ENCODE measurements at regions not wholly inside any gene's neighbourhood (a gene's known extent, or its start where the extent isn't known, plus 50 kb on each side); places are given as distances from the start of the nearest gene placed in this dataset.
"Not testable (repeated sequence)": the region's sequence is repeated elsewhere in the genome, so short reads cannot be mapped to it uniquely, and the experiment has no call there.

DNA sequence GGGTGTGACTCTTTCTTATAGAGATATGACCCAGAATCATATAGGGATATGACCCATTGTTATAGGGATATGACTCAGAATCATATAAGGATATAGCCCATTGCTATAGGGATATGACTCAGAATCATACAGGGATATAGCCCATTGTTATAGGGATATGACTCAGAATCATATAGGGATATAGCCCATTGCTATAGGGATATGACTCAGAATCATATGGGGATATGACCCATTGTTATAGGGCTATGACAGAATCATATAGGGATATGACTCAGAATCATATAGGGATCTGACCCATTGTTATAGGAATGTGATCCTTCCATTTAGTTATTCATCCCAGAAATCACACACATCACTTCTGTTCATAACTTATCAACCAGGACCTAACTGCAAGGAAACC lies 312.2 kb upstream of the ADARB2 start:
- no peak for DNase-seq

DNA sequence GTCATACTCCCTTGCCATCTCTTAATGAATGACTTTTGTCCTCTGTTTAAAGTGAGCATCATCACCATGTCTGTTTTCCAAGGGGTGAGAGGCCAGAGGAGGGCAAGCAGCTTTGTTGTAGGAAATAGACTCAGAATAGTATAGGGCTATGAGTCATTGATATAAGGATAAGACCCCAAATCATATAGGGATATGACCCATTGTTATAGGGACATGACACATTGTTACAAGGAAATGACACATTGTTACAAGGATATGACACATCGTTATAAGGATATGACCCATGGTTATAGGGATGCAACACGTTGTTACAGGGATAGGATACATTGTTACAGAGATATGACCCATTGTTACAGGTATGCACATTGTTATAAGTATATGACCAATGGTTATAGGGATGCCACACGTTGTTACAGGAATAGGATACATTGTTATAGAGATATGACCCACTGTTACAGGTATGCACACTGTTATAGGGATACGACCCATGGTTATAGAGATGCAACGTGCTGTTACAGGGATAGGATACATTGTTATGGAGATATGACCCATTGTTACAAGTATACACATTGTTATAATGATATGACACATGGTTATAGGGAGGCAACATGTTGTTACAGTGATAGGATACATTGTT lies 311.1 kb upstream of the ADARB2 start:
- no peak for DNase-seq

DNA sequence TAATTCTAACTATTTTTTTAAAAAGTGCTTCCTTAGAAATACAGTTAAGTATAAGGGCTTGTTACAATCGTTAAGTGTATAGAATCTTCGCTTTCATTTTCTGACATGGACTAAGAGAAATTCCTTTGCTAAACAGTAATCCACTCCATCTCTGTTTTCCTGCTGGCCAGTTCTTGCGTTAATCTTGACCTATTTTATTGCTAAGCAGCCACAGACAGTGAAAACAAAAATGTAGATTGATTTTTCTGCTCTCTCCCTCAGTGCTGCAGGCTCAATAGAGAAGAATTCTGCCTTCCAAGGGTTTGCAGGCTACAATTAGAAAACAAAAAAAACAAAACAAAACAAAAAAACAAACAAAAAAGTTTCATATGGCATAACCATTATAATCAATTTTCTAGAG lies 310.4 kb upstream of the ADARB2 start:
- no peak for DNase-seq

DNA sequence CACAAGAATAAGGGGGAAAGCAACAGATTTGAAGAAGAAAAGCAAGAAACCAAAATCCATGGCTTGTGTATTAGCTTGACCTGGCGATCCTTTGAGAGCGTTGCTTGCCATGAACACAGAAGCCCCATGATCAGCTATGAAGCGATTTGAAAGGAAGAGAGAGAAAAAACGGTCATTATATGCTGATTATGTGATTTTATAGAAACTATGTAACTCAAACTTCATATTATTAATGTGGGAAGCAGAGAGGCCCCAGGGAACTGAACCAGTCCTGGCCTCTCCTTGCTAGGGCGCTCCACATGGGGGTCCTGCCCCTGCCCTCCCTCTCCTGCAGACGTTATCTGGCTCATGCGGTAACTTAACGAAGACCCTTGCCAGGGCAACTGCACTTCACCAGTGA lies 306.1 kb upstream of the ADARB2 start:
- DNase-seq: no peak

DNA sequence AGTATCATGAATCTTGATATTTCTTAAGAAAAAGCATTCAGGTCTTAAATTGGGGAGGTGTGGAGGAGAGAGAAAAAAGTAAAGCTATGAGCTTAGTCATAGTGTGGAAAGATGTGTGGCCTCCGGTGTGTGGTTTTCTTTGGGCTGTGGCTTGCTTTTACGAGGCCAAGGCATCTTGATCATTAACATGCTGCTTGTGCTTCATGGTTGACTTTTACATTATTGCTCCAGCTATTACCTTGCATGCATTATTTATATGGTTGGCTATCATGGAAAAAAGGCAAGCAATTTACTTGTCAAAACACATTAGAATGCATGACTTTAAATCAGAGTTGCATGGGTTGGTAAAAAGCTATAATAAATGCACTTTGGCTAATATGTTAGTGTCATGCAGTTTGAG lies 300.7 kb upstream of the ADARB2 start:
- no peak for DNase-seq

DNA sequence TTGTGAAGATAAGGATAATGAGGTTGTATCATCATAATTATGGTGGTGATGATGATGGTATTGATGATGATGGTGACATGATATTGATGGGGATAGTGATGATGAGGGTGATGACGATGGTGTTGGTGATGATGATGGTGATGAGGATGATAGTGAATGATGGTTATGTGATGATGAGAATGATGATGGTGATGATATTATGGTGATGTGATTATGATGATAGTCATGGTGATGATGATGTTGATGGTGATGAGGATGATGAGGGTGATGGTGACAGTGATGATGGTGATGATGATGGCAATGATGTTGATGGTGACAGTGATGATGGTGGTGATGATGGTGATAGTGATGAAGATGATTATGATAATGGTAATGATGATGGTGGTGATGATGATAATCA lies 299.9 kb upstream of the ADARB2 start:
- no peak for DNase-seq

DNA sequence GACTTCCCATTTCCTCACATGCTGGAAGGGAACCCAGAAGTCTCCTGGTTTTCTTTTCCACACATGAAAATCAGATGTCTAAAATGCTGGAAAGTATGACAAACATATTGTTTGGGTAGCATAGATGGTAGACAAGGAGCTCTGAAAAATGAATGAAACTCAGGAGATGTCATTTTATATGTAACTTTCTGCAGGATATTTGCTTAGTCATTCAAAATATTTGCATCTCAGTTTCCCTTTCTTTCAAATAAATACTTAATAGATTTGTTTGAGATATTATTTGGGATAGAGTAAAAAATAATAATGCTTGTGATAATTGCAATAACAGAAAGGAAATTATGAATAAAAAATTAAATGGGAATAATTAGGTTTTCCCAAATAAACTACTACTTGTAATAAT lies 298.9 kb upstream of the ADARB2 start:
- DNase-seq: no peak

DNA sequence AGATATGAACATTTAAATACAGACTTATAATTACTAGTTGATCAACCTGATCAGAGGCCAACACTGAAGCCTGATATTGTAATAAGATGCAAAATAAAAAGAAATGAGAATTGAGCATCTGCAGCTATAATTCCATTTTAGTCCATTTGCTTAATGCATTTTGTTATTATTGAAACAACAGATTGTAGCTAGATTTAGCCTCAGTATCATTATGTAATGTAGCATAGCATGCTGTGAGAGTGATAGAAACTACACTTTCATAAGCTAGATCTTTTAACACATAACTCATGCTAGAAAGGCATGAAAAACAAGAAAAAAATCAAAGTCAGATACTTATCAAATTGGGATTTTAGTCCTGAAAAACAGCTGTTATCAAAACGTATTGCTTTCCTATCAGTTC lies 292.7 kb upstream of the ADARB2 start:
- no peak for DNase-seq

DNA sequence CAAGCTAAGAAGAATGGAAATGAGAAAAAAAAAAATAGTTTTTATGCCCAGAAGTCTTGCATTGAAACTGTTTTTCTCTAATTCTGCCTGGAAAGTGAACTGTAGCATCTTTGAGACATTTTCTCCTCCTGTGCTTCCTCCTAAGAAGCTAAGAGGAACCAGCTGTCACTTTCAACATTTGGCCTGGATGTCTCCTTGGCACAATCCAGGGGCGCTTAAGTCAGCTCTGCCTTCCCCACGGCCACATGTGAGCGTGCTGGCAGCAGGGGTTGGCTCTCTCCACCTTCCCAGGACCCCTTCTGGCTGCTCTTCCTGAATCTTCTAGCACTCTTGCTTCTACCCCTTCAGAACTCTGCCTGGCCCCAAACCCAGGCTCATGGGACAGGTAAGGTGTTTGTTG lies 289.6 kb upstream of the ADARB2 start:
- DNase-seq: no peak

DNA sequence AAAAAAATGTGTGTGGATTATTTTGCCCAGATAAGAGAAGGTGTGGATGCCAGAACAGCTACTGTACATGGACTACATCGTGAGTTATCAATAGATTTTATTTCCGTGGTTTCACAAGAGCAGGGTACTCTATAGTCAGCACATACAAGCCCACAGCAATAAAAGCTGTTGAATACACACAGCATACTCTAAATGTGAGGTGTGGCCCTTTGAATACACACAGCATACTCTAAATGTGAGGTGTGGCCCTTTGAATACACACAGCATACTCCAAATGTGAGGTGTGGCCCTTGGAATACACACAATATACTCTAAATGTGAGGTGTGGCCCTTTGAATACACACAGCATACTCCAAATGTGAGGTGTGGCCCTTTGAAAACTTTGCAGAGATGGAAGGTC lies 287.4 kb upstream of the ADARB2 start:
- DNase-seq: not testable (repeated sequence)

DNA sequence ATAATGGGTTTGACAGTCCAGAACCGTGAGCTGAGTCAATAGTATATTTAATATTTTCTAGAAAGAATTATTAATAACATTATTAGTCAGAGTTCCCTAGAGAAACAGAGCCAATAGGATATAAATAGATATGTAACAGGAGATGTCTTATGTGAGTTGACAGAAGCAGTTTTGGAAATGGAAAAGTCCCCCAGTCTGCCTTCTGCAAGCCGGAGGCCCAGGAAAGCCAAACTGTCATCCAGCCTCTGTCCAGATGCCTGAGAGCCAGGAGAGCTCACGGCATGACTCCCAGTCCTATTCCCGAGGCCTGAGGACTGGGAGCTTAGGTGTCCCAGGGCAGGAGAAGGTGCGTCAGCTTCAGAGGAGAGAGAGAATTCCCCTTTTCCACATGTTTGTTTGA lies 286.4 kb upstream of the ADARB2 start:
- DNase-seq: no peak

DNA sequence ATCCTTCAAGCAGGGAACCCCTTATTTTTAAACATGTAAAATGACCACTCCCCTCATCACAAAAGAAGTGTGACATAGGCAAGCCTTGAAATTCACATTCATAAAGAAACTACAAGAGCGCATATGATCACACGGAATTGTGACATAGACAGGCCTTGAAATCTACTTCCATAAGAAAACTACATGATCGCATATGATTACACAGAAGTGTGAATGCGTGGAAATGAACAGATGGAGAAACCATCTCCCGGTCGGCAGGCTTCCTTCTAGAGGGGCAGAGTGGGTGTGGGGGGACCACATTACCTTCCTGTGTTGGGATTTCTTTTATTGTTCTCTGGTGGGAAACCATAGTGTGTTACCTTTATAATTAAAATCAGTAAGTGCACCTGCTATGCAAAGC lies 285.1 kb upstream of the ADARB2 start:
- DNase-seq: no peak

DNA sequence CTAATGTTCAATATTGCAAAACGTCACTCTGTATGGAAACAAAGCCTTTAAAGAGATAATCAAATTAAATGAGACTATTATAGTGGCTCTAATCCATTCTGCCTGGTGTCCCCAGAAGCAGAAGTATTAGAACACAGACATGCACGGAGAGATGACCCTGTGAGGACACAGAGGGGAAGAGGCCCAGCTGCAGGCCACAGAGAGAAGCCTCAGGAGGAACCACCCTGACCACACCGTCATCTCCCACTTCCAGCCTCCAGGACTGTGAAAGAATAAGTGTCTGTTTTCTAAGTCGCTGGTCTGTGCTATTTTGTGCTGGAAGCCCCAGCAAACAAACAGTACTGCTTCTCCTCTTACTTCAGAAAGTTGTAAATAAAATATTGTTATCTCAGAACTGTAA lies 283.5 kb upstream of the ADARB2 start:
- DNase-seq: no peak

DNA sequence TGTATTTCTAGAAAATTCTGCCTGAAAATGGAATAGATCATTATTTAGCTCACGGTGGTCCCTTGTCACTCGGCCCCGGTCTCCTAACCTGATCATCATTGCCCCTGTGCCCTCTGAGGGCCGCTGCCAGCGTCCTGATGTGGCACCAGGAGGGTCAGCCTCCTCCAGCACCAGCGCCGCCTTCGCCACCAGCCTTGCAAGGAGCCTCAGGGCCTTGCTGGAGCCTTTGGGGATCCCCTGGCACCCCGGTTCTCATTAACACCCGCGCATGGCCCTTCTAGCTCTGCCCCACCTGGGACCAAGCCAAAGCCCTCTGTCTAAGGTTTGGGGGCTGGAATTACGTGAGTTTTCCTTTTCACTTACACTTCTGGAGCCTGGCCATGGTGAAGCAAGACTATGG lies 282.5 kb upstream of the ADARB2 start:
- DNase-seq: no peak

DNA sequence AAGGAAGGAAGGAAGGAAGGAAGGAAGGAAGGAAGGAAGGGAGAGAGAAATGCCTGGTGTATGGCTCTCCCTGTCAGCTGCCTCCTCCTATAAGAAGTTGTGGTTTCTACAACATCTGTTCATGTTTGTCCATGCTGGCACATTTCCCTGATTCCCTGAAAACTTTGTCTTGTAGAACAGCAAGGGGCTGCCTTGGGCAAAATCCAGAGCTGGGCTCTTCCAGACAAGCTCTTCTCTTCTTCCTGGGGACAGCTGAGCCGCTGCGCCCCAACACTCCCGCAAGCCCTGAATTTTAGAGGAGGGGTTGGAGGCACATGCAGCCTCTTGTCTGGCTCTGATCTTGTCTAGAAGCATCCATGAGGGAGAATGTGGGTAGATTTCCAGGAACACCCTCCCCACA lies 282.0 kb upstream of the ADARB2 start:
- no peak for DNase-seq

DNA sequence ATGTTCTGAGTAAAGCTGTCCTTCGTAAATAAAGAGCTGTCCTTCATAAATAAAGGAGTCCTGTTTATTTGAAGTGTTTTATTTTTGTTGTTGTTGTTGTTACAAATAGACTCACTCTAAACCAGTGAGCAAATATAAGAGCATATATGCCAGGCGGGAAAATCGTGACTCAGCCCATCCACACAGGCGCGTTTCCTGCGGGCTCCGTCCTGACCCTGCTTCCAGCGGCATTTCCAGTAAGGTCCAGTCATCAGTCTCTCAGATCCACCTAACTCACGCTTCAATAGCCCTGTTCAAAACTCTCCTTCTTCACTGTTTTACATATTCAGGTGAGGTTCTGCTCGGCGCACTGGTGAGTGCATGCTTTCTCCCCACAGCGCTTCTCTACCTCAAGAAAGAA lies 277.2 kb upstream of the ADARB2 start:
- DNase-seq: no peak

DNA sequence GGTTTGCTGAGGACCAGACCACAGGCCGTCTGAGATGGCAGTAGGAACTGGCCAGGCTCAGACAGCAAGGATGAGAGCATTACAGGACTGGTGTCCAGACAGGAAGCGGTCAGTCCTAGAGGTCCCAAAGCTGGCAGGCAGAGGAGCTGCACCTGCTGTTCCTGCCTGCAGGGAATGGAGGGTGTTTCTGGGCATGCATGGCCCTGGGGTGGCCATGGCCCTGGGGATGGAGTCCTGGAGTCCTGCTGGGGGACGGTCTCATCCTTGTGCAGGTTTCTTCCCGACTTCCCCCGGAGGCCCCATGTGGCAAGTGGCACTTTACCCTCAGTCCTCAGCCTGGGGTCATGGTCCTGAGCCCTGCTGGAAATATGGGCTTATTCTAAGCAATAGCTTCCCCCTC lies 274.9 kb upstream of the ADARB2 start:
- DNase-seq: no peak

DNA sequence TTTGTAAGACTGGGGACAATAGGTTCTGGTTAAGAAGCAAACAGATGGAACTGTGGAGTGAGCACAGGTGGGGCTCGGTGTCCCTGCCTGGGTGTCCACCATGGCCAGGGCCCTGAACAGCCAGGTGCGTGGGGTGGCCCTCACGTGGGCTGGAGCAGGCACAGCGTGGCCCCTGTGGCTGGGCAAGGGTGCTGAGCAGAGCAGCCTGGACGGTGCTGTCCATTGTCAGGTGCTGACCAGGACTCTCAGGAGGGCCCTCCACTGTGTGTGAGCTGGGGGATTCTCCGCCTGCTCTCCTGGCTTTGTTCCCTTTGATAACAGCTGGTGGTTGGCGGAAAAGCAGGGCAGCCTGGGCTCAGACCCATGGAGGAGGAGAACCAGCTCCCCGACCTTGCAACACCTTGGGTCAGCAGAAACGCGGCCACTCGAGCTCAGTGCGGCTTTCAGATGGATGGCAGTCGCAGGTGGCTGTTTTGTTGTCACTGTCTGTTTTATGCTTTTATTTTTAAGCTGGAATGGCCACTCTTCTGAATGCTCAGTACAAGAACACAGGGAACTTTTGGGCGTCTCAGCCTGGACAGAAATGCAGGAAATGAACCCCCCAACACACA lies 273.9 kb upstream of the ADARB2 start:
- no peak for DNase-seq

DNA sequence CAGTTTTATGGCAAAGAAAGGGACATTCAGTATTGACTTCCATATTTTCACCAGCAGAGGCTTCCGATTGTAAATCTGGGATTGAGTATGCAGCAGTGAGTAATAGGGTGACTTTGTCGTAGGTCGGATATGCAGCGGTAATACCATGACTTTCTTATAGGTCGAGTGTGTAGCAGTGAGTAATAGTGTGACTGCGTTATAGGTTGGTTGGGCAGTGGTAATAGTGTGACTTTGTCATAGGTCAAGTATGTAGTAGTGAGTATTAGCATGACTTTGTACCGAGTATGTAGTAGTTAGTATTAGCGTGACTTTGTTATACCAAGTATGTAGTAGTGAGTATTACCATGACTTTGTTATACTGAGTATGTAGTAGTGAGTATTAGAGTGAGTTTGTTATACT lies 268.2 kb upstream of the ADARB2 start:
- no peak for DNase-seq

DNA sequence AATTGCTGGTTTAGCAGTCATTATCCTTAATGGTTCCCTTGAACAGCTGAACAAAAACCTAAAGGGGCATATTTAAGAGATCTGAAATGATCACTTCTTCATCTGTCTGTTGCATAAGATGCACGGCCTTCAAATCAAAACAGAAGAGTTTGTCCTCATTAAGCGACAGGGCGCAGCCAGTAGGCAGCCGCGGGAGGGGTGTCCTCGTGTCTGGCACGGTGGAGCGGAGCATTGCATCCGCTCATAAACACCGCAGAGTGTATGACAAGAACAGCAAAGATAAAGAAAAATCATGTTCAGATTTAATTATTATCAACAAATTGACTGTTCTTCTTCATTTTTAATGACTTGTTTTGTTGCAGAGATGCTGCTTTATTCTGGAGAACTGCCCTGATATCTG lies 255.6 kb upstream of the ADARB2 start:
- DNase-seq: no peak

DNA sequence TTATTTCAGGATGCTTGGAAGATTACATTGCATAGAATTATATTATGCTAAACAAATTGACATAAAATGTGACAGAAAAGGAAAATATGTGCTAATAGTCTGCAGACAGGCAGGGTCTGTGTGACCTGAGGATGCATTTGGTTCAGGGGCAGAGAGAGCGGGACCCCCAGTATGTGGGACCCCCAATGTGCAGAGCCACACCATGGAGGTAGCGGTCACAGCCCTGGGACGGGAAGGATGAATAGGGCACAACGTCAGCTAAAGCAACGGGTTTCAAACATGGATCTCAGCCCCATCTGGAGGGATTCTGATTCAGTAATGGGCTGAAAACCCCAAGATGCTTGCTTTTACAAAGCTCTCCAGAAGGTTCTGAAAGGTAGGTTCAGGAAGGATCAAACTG lies 251.8 kb upstream of the ADARB2 start:
- no peak for DNase-seq

DNA sequence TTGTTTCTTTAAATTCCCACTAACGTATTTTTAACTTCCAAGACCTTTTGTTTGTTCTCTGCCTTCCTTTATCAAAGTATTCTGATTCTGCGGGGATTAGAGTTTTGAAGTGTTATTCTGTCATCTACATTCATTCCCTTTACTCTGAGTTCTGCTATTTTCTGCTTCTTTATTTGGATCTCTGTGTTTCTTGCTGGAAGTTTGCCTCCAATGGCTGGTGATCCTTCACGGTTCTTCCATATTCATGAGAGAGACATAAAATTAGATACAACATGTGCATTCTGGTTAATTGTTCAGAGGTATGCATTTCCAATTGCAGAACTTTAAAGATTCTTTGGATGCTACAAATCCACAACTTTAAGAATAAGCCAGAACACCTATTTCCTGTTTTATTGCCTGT lies 244.7 kb upstream of the ADARB2 start:
- no peak for DNase-seq

DNA sequence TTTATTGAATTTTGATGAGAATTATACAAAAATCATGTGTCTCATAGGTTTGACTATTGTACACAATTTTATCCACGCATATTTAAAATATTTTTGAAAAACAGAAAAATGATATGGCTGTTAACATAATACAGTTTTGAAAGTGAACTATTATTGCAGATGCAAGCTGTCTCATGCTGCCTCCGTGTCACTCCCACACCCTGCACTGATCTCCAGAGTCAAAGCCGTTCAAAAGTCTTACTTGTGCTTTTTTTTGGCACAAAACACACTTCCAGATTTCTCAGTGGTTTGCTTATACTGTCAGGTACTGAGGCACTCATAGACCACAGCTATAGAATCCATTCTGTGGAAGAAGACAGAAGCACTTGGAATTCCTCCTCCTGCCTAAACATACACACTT lies 243.1 kb upstream of the ADARB2 start:
- no peak for DNase-seq

DNA sequence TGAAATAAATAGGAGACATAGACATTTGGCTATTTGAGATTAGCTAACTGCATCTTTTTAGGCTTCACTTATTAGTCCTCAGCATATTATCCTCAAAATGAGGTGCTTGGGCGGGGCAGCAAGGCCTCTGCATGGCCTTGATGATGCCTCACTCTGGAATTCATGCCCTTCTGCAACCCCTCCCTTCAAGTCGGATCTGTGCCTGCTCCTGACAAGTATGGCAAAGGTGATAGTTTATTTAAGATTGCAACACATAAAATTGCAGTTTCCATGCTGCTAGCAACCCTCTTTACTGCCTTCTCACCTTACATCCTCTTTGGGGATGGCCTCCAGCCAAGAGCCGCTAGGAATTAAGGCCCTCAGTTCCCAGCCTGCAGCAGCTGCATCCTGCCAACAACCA lies 241.3 kb upstream of the ADARB2 start:
- DNase-seq: no peak

DNA sequence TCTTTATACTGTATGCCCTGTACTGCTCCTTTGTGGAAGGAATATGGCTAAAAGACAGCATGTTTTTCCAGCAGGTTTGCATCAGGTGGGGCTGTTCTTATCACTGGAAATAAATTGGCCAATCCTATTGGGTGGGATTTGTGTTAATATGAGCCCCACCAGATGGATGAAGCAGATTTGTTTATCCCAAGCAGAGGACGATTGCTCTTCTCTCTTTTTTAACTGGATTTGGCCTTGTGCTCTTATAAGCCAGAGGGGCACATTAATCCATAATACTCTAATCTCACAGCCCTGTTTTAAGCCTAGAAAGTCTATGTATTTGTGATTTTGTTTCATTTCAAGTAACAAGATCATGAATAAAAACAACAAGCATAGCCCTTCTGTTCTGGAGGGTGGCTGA lies 240.1 kb upstream of the ADARB2 start:
- DNase-seq: no peak

DNA sequence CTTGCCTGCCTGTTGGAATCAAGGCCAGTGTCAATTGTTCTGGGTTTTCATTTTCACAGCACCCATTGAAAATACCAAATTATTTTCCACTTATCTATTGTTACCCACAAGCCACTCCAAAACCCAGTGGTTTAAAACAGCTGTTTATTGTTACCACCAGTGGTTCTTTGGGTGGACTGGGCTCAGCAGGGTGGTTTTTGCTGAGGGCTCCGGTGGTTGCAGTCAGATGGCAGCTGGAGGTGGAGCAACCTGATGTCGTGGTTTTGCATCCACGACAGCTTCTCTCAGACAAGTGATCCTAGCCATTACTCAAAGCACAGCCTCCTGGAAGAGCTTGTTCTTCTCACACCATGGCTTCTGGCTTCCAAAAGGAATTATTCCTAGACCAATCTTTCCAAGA lies 235.1 kb upstream of the ADARB2 start:
- no peak for DNase-seq
